Epithelial cell of esophagus (primary cell): ENCODE measurements at regions not wholly inside any gene's neighbourhood (a gene's known extent, or its start where the extent isn't known, plus 50 kb on each side); places are given as distances from the start of the nearest gene placed in this dataset.
"Not testable (repeated sequence)": the region's sequence is repeated elsewhere in the genome, so short reads cannot be mapped to it uniquely, and the experiment has no call there.

ENCODE experiments used
- DNase-seq: peaks from one replicate; pipeline ENCODE4 v3.0.0; 2010; ENCODE audit warnings: low read depth
- H3K4me3 ChIP-seq: 2 replicates; pipeline ENCODE4 v1.5.1; 2011; ENCODE audit warnings: mild to moderate bottlenecking, low read length, control low read depth
- TF ChIP-seq, protein P1 (sequence below): IDR thresholded peaks from 2 replicates; pipeline ENCODE4 v1.5.1; 2011; ENCODE audit warnings: low read depth, mild to moderate bottlenecking, low read length, control low read depth, inconsistent platforms; ENCODE audit not compliant: insufficient read depth; ENCODE audit errors: missing control alignments

DNA sequence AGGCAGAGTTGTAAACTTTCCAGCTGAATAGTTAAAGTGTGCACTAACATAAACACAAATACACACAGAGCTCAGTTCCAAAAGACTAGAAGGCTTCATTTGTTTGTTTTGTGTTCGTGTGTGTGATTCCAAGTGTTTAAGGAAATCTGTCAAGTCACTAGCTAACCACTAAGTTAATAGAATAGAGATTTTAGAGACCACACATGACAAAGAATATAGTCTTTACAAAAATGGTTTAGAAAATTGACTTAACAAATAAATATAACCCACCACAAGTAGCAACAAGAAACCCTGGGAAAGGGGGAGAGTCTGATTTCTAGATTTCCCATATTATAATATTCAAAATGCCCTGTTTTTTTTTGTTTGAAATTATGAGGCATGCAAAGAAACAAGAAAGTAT, 209.4 kb downstream of the FZD1 start:
- TF ChIP-seq, protein P1, sequence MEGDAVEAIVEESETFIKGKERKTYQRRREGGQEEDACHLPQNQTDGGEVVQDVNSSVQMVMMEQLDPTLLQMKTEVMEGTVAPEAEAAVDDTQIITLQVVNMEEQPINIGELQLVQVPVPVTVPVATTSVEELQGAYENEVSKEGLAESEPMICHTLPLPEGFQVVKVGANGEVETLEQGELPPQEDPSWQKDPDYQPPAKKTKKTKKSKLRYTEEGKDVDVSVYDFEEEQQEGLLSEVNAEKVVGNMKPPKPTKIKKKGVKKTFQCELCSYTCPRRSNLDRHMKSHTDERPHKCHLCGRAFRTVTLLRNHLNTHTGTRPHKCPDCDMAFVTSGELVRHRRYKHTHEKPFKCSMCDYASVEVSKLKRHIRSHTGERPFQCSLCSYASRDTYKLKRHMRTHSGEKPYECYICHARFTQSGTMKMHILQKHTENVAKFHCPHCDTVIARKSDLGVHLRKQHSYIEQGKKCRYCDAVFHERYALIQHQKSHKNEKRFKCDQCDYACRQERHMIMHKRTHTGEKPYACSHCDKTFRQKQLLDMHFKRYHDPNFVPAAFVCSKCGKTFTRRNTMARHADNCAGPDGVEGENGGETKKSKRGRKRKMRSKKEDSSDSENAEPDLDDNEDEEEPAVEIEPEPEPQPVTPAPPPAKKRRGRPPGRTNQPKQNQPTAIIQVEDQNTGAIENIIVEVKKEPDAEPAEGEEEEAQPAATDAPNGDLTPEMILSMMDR, result no peak
- no peak for DNase-seq
- no peak overlapping the region for H3K4me3 ChIP-seq

GRCh38 chr7:91474074-91474473, 209.8 kb downstream of the FZD1 start:
- H3K4me3 ChIP-seq, result no peak overlapping the region
- DNase-seq, result no peak
- TF ChIP-seq, protein P1, result no peak

GRCh38 chr7:91480470-91480869, 216.2 kb downstream of the FZD1 start:
- H3K4me3 ChIP-seq, DNase-seq: not testable (repeated sequence)

DNA sequence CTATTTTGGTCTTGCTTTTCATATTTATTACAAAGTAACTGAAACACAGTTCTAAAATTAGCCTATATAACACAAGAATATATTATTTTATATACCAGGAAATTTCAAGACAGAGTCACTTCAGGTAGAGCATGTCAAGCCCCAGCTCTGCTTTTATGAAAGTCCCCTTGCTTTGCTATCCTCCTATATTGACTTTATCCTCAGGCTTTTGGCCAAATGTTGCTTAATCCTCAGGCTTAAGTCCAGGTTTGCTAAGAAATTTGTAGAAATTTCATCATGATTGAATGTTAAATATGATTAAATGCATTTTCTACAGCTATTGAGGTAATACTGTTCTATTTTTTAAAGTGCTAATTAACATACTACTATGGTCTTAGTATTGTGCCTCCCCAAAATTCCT, 227.6 kb downstream of the FZD1 start:
- TF ChIP-seq, protein P1, result no peak
- DNase-seq, result no peak
- no peak overlapping the region for H3K4me3 ChIP-seq

DNA sequence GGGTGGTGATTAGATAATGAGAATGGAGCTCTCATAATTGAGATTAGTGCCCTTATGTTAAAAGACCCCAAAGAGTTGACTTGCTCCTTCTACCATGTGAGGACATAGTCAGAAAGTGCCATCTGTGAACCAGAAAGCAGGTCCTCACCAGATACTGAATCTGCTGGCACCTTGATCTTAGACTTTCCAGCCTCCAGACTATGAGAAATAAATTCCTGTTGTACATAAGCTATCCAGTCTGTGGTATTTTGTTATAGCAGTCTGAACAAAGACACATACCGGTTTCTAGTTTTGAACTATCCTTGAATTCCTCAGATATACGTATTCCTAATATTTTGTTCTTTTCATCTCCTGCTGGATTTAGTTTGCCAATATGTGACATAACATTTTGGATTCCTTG, 228.1 kb downstream of the FZD1 start:
- no peak overlapping the region for H3K4me3 ChIP-seq
- DNase-seq, result no peak
- TF ChIP-seq, protein P1, result no peak

- no peak for DNase-seq
- no peak overlapping the region for H3K4me3 ChIP-seq
- TF ChIP-seq, protein P1, result no peak
Measured at GRCh38 chr7:91492773-91493172, 228.5 kb downstream of the FZD1 start.

DNA sequence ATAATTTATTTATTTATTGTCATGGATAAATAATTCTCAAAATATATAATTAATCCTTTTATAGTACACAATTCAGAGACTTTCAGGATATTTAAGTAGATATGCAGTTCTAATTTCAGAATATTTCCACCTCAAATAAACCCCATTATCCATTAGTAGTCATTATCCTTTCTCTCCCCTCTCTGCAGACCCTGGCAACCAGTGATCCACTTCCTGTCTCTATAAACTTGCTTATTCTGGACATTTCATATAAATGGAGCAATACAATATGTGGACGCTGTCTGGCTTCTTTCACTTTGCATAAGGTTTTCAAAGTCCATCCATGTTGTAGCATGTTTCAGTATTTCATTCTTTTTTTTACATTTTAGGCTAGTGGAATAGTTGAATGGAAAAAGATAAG, 230.2 kb downstream of the FZD1 start:
- TF ChIP-seq, protein P1, result no peak
- DNase-seq, result no peak
- H3K4me3 ChIP-seq, result no peak overlapping the region
